ENCODE measurements at regions not wholly inside any gene's neighbourhood (a gene's known extent, or its start where the extent isn't known, plus 50 kb on each side); places are given as distances from the start of the nearest gene placed in this dataset.
A peak's percentile ranks its signal among the peaks of the same experiment; 100 is the strongest.

- DNase-seq = peak in 1 of 3 donors; percentile 58
Measured at GRCh38 chr5:74099538-74100267, 473.7 kb downstream of the ARHGEF28 start.

- DNase-seq = peak in 1 of 3 donors; percentile 75
Measured at GRCh38 chr5:74098941-74099340, 472.9 kb downstream of the ARHGEF28 start.

GRCh38 chr5:74098456-74098855 is 472.5 kb downstream of the ARHGEF28 start:
- DNase-seq = no peak

- no peak for DNase-seq
Measured at GRCh38 chr5:74096325-74096724, 470.3 kb downstream of the ARHGEF28 start.

GRCh38 chr5:74095871-74096270 is 469.9 kb downstream of the ARHGEF28 start:
- DNase-seq = no peak

- DNase-seq = no peak
Measured at GRCh38 chr5:74094782-74095108, 468.7 kb downstream of the ARHGEF28 start.

- peak in 1 of 3 donors; percentile 43 for DNase-seq
Measured at GRCh38 chr5:74094096-74094781, 468.2 kb downstream of the ARHGEF28 start.

- DNase-seq = no peak
Measured at GRCh38 chr5:74093561-74093960, 467.6 kb downstream of the ARHGEF28 start.

GRCh38 chr5:74092766-74093165 is 466.8 kb downstream of the ARHGEF28 start:
- DNase-seq = no peak

- no peak for DNase-seq
Measured at GRCh38 chr5:74085782-74086181, 459.8 kb downstream of the ARHGEF28 start.

GRCh38 chr5:74085186-74085585 is 459.2 kb downstream of the ARHGEF28 start:
- no peak for DNase-seq

GRCh38 chr5:74083096-74083791 is 457.2 kb downstream of the ARHGEF28 start:
- no peak for DNase-seq

- no peak for DNase-seq
Measured at GRCh38 chr5:74082512-74083055, 456.6 kb downstream of the ARHGEF28 start.

GRCh38 chr5:74081126-74081525 is 455.1 kb downstream of the ARHGEF28 start:
- no peak for DNase-seq

- DNase-seq = no peak
Measured at GRCh38 chr5:74079971-74080556, 454.1 kb downstream of the ARHGEF28 start.

GRCh38 chr5:74075501-74076484 is 449.8 kb downstream of the ARHGEF28 start:
- DNase-seq = no peak

- no peak for DNase-seq
Measured at GRCh38 chr5:74074111-74074510, 448.1 kb downstream of the ARHGEF28 start.

GRCh38 chr5:74073257-74073656 is 447.3 kb downstream of the ARHGEF28 start:
- no peak for DNase-seq

GRCh38 chr5:74072646-74073045 is 446.6 kb downstream of the ARHGEF28 start:
- no peak for DNase-seq

GRCh38 chr5:74070766-74071165 is 444.8 kb downstream of the ARHGEF28 start:
- DNase-seq = no peak

- no peak for DNase-seq
Measured at GRCh38 chr5:74069741-74070140, 443.7 kb downstream of the ARHGEF28 start.
